ENCODE measurements at regions not wholly inside any gene's neighbourhood (a gene's known extent, or its start where the extent isn't known, plus 50 kb on each side); places are given as distances from the start of the nearest gene placed in this dataset.

GRCh38 chr1:4028139-4028501 lies 128.0 kb upstream of the C1orf174 start:
- FAIRE-seq (no peak), DNase-seq (ENCODE audit: insufficient read length, low spot score) (no peak)
- no peak for TF ChIP-seq PAX5 (IDR thresholded peaks at IDR 0.05; ENCODE audit: insufficient read depth, low read length, severe bottlenecking)
- no peak for TF ChIP-seq SPI1 (IDR thresholded peaks at IDR 0.05; ENCODE audit: low read depth, low read length)
- no peak for TF ChIP-seq POLR2AphosphoS5 (IDR thresholded peaks at IDR 0.05; ENCODE audit: low read depth, low read length)
- TF ChIP-seq POU2F2 (IDR thresholded peaks at IDR 0.05; ENCODE audit: low read depth, low read length) = no peak
- no peak for TF ChIP-seq TAF1 (IDR thresholded peaks at IDR 0.05; ENCODE audit: low read depth, low read length)
- no peak for TF ChIP-seq POLR2A (IDR thresholded peaks at IDR 0.05; ENCODE audit: low read depth, low read length)

- FAIRE-seq (no peak), DNase-seq (ENCODE audit: insufficient read length, low spot score) (no peak)
- TF ChIP-seq POLR2A (IDR thresholded peaks at IDR 0.05; ENCODE audit: low read depth, low read length) = no peak
- TF ChIP-seq TAF1 (IDR thresholded peaks at IDR 0.05; ENCODE audit: low read depth, low read length) = no peak
- no peak for TF ChIP-seq POLR2AphosphoS5 (IDR thresholded peaks at IDR 0.05; ENCODE audit: low read depth, low read length)
- TF ChIP-seq PAX5 (IDR thresholded peaks at IDR 0.05; ENCODE audit: insufficient read depth, low read length, severe bottlenecking) = no peak
- no peak for TF ChIP-seq POU2F2 (IDR thresholded peaks at IDR 0.05; ENCODE audit: low read depth, low read length)
- no peak for TF ChIP-seq SPI1 (IDR thresholded peaks at IDR 0.05; ENCODE audit: low read depth, low read length)
These were observed 129.3 kb upstream of the C1orf174 start for GRCh38 chr1:4029376-4029775.

DNA sequence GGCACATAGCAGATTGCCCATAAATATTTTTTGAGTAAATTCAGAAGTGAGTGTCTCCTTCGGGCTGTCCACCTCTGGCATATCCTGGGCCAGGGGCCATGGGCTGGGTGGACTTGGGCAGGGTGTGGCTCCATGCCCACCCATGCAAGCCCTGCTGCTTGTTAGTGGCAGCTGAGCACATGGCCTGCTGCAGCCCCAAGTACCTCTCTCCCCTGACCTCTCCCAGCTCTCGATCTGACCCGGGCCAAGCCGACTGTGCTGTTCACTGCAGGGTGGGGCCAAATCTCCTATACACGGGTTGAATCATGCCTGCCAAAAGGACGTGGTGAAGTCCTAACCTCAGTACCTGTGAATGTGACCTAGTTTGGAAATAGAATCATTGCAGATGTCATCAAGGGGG lies 132.5 kb upstream of the C1orf174 start:
- DNase-seq (ENCODE audit: insufficient read length, low spot score) (no peak), FAIRE-seq (no peak)
- TF ChIP-seq TAF1 (IDR thresholded peaks at IDR 0.05; ENCODE audit: low read depth, low read length) = no peak
- no peak for TF ChIP-seq POU2F2 (IDR thresholded peaks at IDR 0.05; ENCODE audit: low read depth, low read length)
- no peak for TF ChIP-seq SPI1 (IDR thresholded peaks at IDR 0.05; ENCODE audit: low read depth, low read length)
- TF ChIP-seq PAX5 (IDR thresholded peaks at IDR 0.05; ENCODE audit: insufficient read depth, low read length, severe bottlenecking) = no peak
- no peak for TF ChIP-seq POLR2A (IDR thresholded peaks at IDR 0.05; ENCODE audit: low read depth, low read length)
- no peak for TF ChIP-seq POLR2AphosphoS5 (IDR thresholded peaks at IDR 0.05; ENCODE audit: low read depth, low read length)

DNA sequence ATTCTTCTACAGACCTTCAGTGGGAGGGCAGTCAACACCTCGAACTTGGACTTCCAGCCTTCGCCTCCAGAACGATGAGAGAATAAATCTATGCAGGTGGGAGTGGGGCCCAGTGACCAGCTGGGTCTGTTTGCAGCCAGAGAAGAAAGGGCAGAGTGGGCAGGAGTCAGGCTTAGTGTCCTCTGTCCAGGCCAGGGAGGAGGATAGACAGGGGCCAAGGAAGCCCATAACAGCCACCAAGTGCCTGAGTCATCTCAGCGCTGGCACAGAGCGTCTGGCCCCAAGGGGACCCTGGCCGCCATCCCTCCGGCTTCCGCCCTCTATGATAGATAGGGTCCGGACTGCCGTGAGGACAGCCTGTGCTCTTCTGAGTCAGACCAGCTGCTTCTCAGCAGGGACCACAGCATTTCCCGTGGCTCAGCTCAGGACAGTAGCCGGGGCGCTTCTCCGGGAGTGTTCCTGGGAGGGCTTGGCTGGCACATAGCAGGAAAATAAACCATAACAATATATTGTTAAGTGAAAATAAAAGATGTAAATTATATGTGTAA lies 133.1 kb upstream of the C1orf174 start:
- TF ChIP-seq TAF1 (IDR thresholded peaks at IDR 0.05; ENCODE audit: low read depth, low read length) (no peak), POLR2AphosphoS5 (IDR thresholded peaks at IDR 0.05; ENCODE audit: low read depth, low read length) (no peak), POU2F2 (IDR thresholded peaks at IDR 0.05; ENCODE audit: low read depth, low read length) (no peak), SPI1 (IDR thresholded peaks at IDR 0.05; ENCODE audit: low read depth, low read length) (no peak), PAX5 (IDR thresholded peaks at IDR 0.05; ENCODE audit: insufficient read depth, low read length, severe bottlenecking) (no peak), POLR2A (IDR thresholded peaks at IDR 0.05; ENCODE audit: low read depth, low read length) (no peak)
- DNase-seq (ENCODE audit: insufficient read length, low spot score) (no peak), FAIRE-seq (no peak)

GRCh38 chr1:4033713-4034112 lies 133.6 kb upstream of the C1orf174 start:
- TF ChIP-seq PAX5 (IDR thresholded peaks at IDR 0.05; ENCODE audit: insufficient read depth, low read length, severe bottlenecking) (no peak), POU2F2 (IDR thresholded peaks at IDR 0.05; ENCODE audit: low read depth, low read length) (no peak), POLR2AphosphoS5 (IDR thresholded peaks at IDR 0.05; ENCODE audit: low read depth, low read length) (no peak), SPI1 (IDR thresholded peaks at IDR 0.05; ENCODE audit: low read depth, low read length) (no peak), POLR2A (IDR thresholded peaks at IDR 0.05; ENCODE audit: low read depth, low read length) (no peak), TAF1 (IDR thresholded peaks at IDR 0.05; ENCODE audit: low read depth, low read length) (no peak)
- no peak for DNase-seq (ENCODE audit: insufficient read length, low spot score)
- FAIRE-seq = no peak

DNA sequence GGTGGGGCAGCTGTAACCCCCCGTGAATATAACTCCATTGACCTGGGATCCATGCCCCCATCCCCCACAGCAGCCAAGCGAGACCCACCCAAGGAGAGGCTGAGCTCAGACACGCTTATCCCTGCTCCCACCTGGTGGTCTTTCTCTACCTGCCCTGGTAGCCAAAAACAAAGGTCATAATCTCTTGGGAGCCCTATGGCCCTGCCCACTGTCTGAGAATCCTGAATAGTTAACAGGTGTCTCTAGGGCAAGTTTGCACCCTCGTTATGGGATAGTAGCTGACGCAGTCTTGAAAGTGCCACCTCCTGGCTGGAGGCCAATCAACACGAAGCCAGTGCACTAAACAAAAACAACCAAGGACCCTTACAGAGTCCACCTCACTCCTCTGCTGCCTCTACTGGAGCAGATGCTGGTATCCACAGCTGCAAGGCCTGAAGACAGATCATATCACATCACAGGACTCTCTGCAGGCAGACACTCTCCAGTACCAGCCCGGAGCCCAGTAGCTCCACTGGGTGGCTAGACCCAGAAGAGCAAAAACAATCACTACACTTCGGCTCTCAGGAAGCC lies 134.3 kb upstream of the C1orf174 start:
- FAIRE-seq (no peak), DNase-seq (ENCODE audit: insufficient read length, low spot score) (no peak)
- TF ChIP-seq TAF1 (IDR thresholded peaks at IDR 0.05; ENCODE audit: low read depth, low read length) (no peak), POLR2A (IDR thresholded peaks at IDR 0.05; ENCODE audit: low read depth, low read length) (no peak), POU2F2 (IDR thresholded peaks at IDR 0.05; ENCODE audit: low read depth, low read length) (no peak), POLR2AphosphoS5 (IDR thresholded peaks at IDR 0.05; ENCODE audit: low read depth, low read length) (no peak), SPI1 (IDR thresholded peaks at IDR 0.05; ENCODE audit: low read depth, low read length) (no peak), PAX5 (IDR thresholded peaks at IDR 0.05; ENCODE audit: insufficient read depth, low read length, severe bottlenecking) (no peak)

GRCh38 chr1:4044967-4045366 lies 144.9 kb upstream of the C1orf174 start:
- DNase-seq (ENCODE audit: insufficient read length, low spot score) (no peak), FAIRE-seq (no peak)
- TF ChIP-seq TAF1 (IDR thresholded peaks at IDR 0.05; ENCODE audit: low read depth, low read length) = no peak
- no peak for TF ChIP-seq POU2F2 (IDR thresholded peaks at IDR 0.05; ENCODE audit: low read depth, low read length)
- TF ChIP-seq POLR2AphosphoS5 (IDR thresholded peaks at IDR 0.05; ENCODE audit: low read depth, low read length) = no peak
- no peak for TF ChIP-seq POLR2A (IDR thresholded peaks at IDR 0.05; ENCODE audit: low read depth, low read length)

- TF ChIP-seq TAF1 (IDR thresholded peaks at IDR 0.05; ENCODE audit: low read depth, low read length) (no peak), SPI1 (IDR thresholded peaks at IDR 0.05; ENCODE audit: low read depth, low read length) (no peak), POLR2AphosphoS5 (IDR thresholded peaks at IDR 0.05; ENCODE audit: low read depth, low read length) (no peak), POLR2A (IDR thresholded peaks at IDR 0.05; ENCODE audit: low read depth, low read length) (no peak), POU2F2 (IDR thresholded peaks at IDR 0.05; ENCODE audit: low read depth, low read length) (no peak), PAX5 (IDR thresholded peaks at IDR 0.05; ENCODE audit: insufficient read depth, low read length, severe bottlenecking) (no peak)
- DNase-seq (ENCODE audit: insufficient read length, low spot score) (no peak), FAIRE-seq (no peak)
These were observed 145.4 kb upstream of the C1orf174 start for GRCh38 chr1:4045397-4046010.

- no peak for TF ChIP-seq SPI1 (IDR thresholded peaks at IDR 0.05; ENCODE audit: low read depth, low read length)
- TF ChIP-seq TAF1 (IDR thresholded peaks at IDR 0.05; ENCODE audit: low read depth, low read length) = no peak
- TF ChIP-seq POU2F2 (IDR thresholded peaks at IDR 0.05; ENCODE audit: low read depth, low read length) = no peak
- TF ChIP-seq POLR2A (IDR thresholded peaks at IDR 0.05; ENCODE audit: low read depth, low read length) = no peak
- TF ChIP-seq PAX5 (IDR thresholded peaks at IDR 0.05; ENCODE audit: insufficient read depth, low read length, severe bottlenecking) = no peak
- TF ChIP-seq POLR2AphosphoS5 (IDR thresholded peaks at IDR 0.05; ENCODE audit: low read depth, low read length) = no peak
- no peak for FAIRE-seq
- no peak for DNase-seq (ENCODE audit: insufficient read length, low spot score)
These were observed 146.9 kb upstream of the C1orf174 start for GRCh38 chr1:4046836-4047461.
